Fibroblast of skin of abdomen (primary cell): ENCODE measurements at regions not wholly inside any gene's neighbourhood (a gene's known extent, or its start where the extent isn't known, plus 50 kb on each side); places are given as distances from the start of the nearest gene placed in this dataset.
"Not testable (repeated sequence)": the region's sequence is repeated elsewhere in the genome, so short reads cannot be mapped to it uniquely, and the experiment has no call there.

Source experiments
- DNase-seq: peaks from one replicate; pipeline ENCODE4 v3.0.0-alpha.2; 2013

- DNase-seq: no peak
Measured at GRCh38 chr5:112534067-112534583, 115.0 kb upstream of the EPB41L4A start.

GRCh38 chr5:112534611-112535255 is 115.7 kb upstream of the EPB41L4A start:
- DNase-seq: no peak

- no peak for DNase-seq
Measured at GRCh38 chr5:112535356-112535755, 116.3 kb upstream of the EPB41L4A start.

- DNase-seq: not testable (repeated sequence)
Measured at GRCh38 chr5:112544558-112544957, 125.5 kb upstream of the EPB41L4A start.

GRCh38 chr5:112546946-112547592 is 128.0 kb upstream of the EPB41L4A start:
- DNase-seq: no peak

- DNase-seq: peak; percentile 63
Measured at GRCh38 chr5:112548246-112548881, 129.3 kb upstream of the EPB41L4A start.

- no peak for DNase-seq
Measured at GRCh38 chr5:112549127-112549526, 130.1 kb upstream of the EPB41L4A start.

- no peak for DNase-seq
Measured at GRCh38 chr5:112549605-112550166, 130.6 kb upstream of the EPB41L4A start.

GRCh38 chr5:112551419-112552032 is 132.4 kb upstream of the EPB41L4A start:
- peak; percentile 51 for DNase-seq

GRCh38 chr5:112552216-112552615 is 133.1 kb upstream of the EPB41L4A start:
- DNase-seq: no peak

- no peak for DNase-seq
Measured at GRCh38 chr5:112552791-112553190, 133.7 kb upstream of the EPB41L4A start.

GRCh38 chr5:112554101-112554977 is 135.3 kb upstream of the EPB41L4A start:
- DNase-seq: peak; percentile 13

- DNase-seq: no peak
Measured at GRCh38 chr5:112555197-112555596, 136.1 kb upstream of the EPB41L4A start.

- DNase-seq: peak; percentile 62
Measured at GRCh38 chr5:112555691-112556090, 136.6 kb upstream of the EPB41L4A start.

- DNase-seq: peak; percentile 42
Measured at GRCh38 chr5:112559501-112559900, 140.4 kb upstream of the EPB41L4A start.

GRCh38 chr5:112560371-112560770 is 141.3 kb upstream of the EPB41L4A start:
- no peak for DNase-seq

GRCh38 chr5:112563169-112563826 is 144.2 kb upstream of the EPB41L4A start:
- no peak for DNase-seq

- DNase-seq: no peak
Measured at GRCh38 chr5:112566251-112566650, 147.2 kb upstream of the EPB41L4A start.

GRCh38 chr5:112569596-112569995 is 150.5 kb upstream of the EPB41L4A start:
- no peak for DNase-seq

GRCh38 chr5:112570708-112571444 is 151.8 kb upstream of the EPB41L4A start:
- no peak for DNase-seq

GRCh38 chr5:112573441-112573840 is 154.4 kb upstream of the EPB41L4A start:
- DNase-seq: no peak
